H1 (cell line): ENCODE measurements at regions not wholly inside any gene's neighbourhood (a gene's known extent, or its start where the extent isn't known, plus 50 kb on each side); places are given as distances from the start of the nearest gene placed in this dataset.

ENCODE experiments used
- CTCF ChIA-PET: fragments of 300-600 bp; sonication (Branson Sonifier 250); formaldehyde crosslinking; loops from one replicate; lab custom pipeline; 2021; ENCODE audit not compliant: partially characterized antibody; lab: Charles Lee
- POLR2A ChIA-PET: fragments of 300-600 bp; sonication (Branson Sonifier 250); formaldehyde crosslinking; loops from one replicate; lab custom pipeline; 2021; ENCODE audit warnings: inconsistent platforms; ENCODE audit not compliant: partially characterized antibody; lab: Charles Lee
- DNase-seq, 2 experiments: peaks; one replicate each; pipeline versions ENCODE4 v3.0.0 to v3.0.0-alpha.2; 2010 to 2022; ENCODE audit warnings: low spot score in 2 of 2, low read depth in 1 of 2, mixed read lengths in 1 of 2
- FAIRE-seq: peaks from 2 replicates; lab custom pipeline; 2011; peaks lifted over from hg19 to GRCh38; lab: Jason Lieb, UNC
- H2AFZ ChIP-seq: 2 replicates; pipeline ENCODE4 v1.8.1; 2012; ENCODE audit warnings: low read length, inconsistent platforms
- H2AK5ac ChIP-seq: 2 replicates; pipeline ENCODE4 v1.6.1; 2013; ENCODE audit warnings: low read depth, low read length
- H2BK120ac ChIP-seq: replicated peaks from 2 replicates; pipeline ENCODE3; 2013; ENCODE audit warnings: low read depth, low read length, inconsistent platforms
- H2BK12ac ChIP-seq: 2 replicates; pipeline ENCODE4 v1.6.1; 2013; ENCODE audit warnings: low read depth, low read length
- H2BK15ac ChIP-seq: 2 replicates; pipeline ENCODE4 v1.6.1; 2013; ENCODE audit warnings: low read length
- H2BK20ac ChIP-seq: 2 replicates; pipeline ENCODE4 v1.6.1; 2013; ENCODE audit warnings: low read length
- H2BK5ac ChIP-seq: 2 replicates; pipeline ENCODE4 v1.6.1; 2013; ENCODE audit warnings: low read depth, low read length
- H3K14ac ChIP-seq: 2 replicates; pipeline ENCODE4 v1.6.1; 2013; ENCODE audit warnings: inconsistent platforms; ENCODE audit not compliant: insufficient read length
- H3K18ac ChIP-seq: 2 replicates; pipeline ENCODE4 v1.6.1; 2013; ENCODE audit warnings: low read length; ENCODE audit errors: extremely low read depth
- H3K23ac ChIP-seq: 2 replicates; pipeline ENCODE4 v1.6.1; 2013; ENCODE audit warnings: inconsistent platforms; ENCODE audit not compliant: insufficient read length
- H3K23me2 ChIP-seq: 2 replicates; pipeline ENCODE4 v1.6.1; 2013; ENCODE audit warnings: low read depth, low read length
- H3K27ac ChIP-seq: 2 replicates; pipeline ENCODE4 v1.6.1; 2011; ENCODE audit warnings: low read depth, low read length, inconsistent platforms
- H3K27me3 ChIP-seq, 4 experiments: replicated peaks in 1 of 4; 1 replicate in 1 of 4; 2 replicates in 3 of 4; pipeline versions ENCODE4 v1.6.1 to v1.8.1; 2011 to 2013; ENCODE audit warnings: low read length in 3 of 4, mild to moderate bottlenecking in 3 of 4, inconsistent platforms in 2 of 4, mixed read lengths in 2 of 4, moderate library complexity in 1 of 4; ENCODE audit not compliant: control insufficient read depth in 3 of 4, insufficient read depth in 3 of 4; ENCODE audit errors: extremely low read depth in 1 of 4
- H3K36me3 ChIP-seq, 4 experiments: 2 replicates each; pipeline versions ENCODE4 v1.6.1 to v1.8.1; 2011 to 2013; ENCODE audit warnings: mild to moderate bottlenecking in 4 of 4, low read length in 3 of 4, moderate library complexity in 2 of 4, control low read depth in 1 of 4, inconsistent platforms in 1 of 4; ENCODE audit not compliant: insufficient read depth in 4 of 4, control insufficient read depth in 2 of 4
- H3K4ac ChIP-seq: replicated peaks from 2 replicates; pipeline ENCODE3; 2013; ENCODE audit warnings: low read length, low read depth, mixed read lengths, inconsistent platforms; ENCODE audit not compliant: insufficient read length
- H3K4me1 ChIP-seq, 4 experiments: replicated peaks in 1 of 4; 1 replicate in 1 of 4; 2 replicates in 3 of 4; pipeline versions ENCODE4 v1.6.1 to v1.8.1; 2011 to 2013; ENCODE audit warnings: low read length in 3 of 4, inconsistent platforms in 2 of 4, mixed read lengths in 1 of 4; ENCODE audit not compliant: insufficient read depth in 4 of 4, control insufficient read depth in 3 of 4
- H3K4me2 ChIP-seq, 2 experiments: 2 replicates each; pipeline versions ENCODE4 v1.6.1 to v1.8.1; 2011 to 2013; ENCODE audit warnings: low read depth in 2 of 2, low read length in 2 of 2, control low read depth in 1 of 2, inconsistent platforms in 1 of 2, mild to moderate bottlenecking in 1 of 2; ENCODE audit not compliant: insufficient read depth in 1 of 2
- H3K4me3 ChIP-seq, 4 experiments: fragments of 200-600, 300-600 bp in 1 of 4; sonication (generic), shearing (Covaris generic), sonication (Bioruptor Twin) in 1 of 4; 2 replicates each; pipeline versions ENCODE4 v1.5.1 to v1.8.1; 2011 to 2016; ENCODE audit warnings: low read length in 4 of 4, low read depth in 3 of 4, control low read depth in 2 of 4, inconsistent platforms in 2 of 4, mild to moderate bottlenecking in 2 of 4, mixed read lengths in 1 of 4, moderate library complexity in 1 of 4; ENCODE audit not compliant: insufficient read depth in 2 of 4; ENCODE audit errors: extremely low read depth in 1 of 4
- H3K56ac ChIP-seq: replicated peaks from 2 replicates; pipeline ENCODE3; 2013; ENCODE audit warnings: low read depth, mild to moderate bottlenecking, mixed read lengths, low read length, inconsistent platforms; ENCODE audit not compliant: insufficient read length
- H3K79me1 ChIP-seq: 2 replicates; pipeline ENCODE4 v1.6.1; 2013; ENCODE audit warnings: low read depth, low read length, control low read depth
- H3K79me2 ChIP-seq, 2 experiments: 2 replicates each; pipeline versions ENCODE4 v1.6.1 to v1.8.1; 2012 to 2013; ENCODE audit warnings: low read length in 2 of 2, mild to moderate bottlenecking in 2 of 2, inconsistent platforms in 1 of 2; ENCODE audit not compliant: insufficient read depth in 2 of 2, control insufficient read depth in 1 of 2
- H3K9ac ChIP-seq, 4 experiments: replicated peaks in 1 of 4; 1 replicate in 1 of 4; 2 replicates in 3 of 4; pipeline versions ENCODE4 v1.6.1 to v1.8.1; 2011 to 2013; ENCODE audit warnings: low read depth in 3 of 4, low read length in 3 of 4, control low read depth in 2 of 4, mild to moderate bottlenecking in 2 of 4, moderate library complexity in 2 of 4, inconsistent platforms in 1 of 4; ENCODE audit errors: extremely low read depth in 1 of 4
- H3K9me3 ChIP-seq, 2 experiments: 2 replicates each; pipeline versions ENCODE4 v1.6.1 to v1.8.1; 2012 to 2013; ENCODE audit warnings: mild to moderate bottlenecking in 2 of 2, moderate library complexity in 2 of 2, control low read depth in 1 of 2, inconsistent platforms in 1 of 2, low read depth in 1 of 2, low read length in 1 of 2, mixed read lengths in 1 of 2; ENCODE audit not compliant: insufficient read depth in 2 of 2
- H4K20me1 ChIP-seq, 2 experiments: replicated peaks in 1 of 2; 2 replicates each; pipeline versions ENCODE3 to v1.8.1; 2011 to 2013; ENCODE audit warnings: inconsistent platforms in 2 of 2, low read length in 2 of 2, mild to moderate bottlenecking in 1 of 2; ENCODE audit not compliant: insufficient read depth in 2 of 2, control insufficient read depth in 1 of 2
- H4K5ac ChIP-seq: 2 replicates; pipeline ENCODE4 v1.6.1; 2013; ENCODE audit warnings: low read length, low read depth, mixed read lengths, inconsistent platforms; ENCODE audit not compliant: insufficient read length
- H4K8ac ChIP-seq: 2 replicates; pipeline ENCODE4 v1.8.0; 2013; ENCODE audit warnings: mild to moderate bottlenecking, moderate library complexity, low read length, inconsistent platforms; ENCODE audit not compliant: insufficient read depth; ENCODE audit errors: extremely low read depth
- H4K91ac ChIP-seq: replicated peaks from 2 replicates; pipeline ENCODE3; 2013; ENCODE audit warnings: low read length, mixed read lengths, inconsistent platforms; ENCODE audit not compliant: insufficient read length
- CHD2 ChIP-seq: IDR thresholded peaks from 2 replicates; pipeline ENCODE4 v1.6.1; 2012; ENCODE audit warnings: low read length, improper control_type of control experiment
- SP1 ChIP-seq: IDR thresholded peaks from 2 replicates; pipeline ENCODE4 v1.6.1; 2011; ENCODE audit warnings: low read depth, low read length
- TBP ChIP-seq: IDR thresholded peaks from 2 replicates; pipeline ENCODE4 v1.6.1; 2011; ENCODE audit warnings: low read depth, low read length, improper control_type of control experiment
- WGBS, 2 experiments: shearing (Covaris generic) in 1 of 2; methylation state at CpG; one replicate each; pipeline versions ENCODE4 v1.1.6 to v1.1.7; 2013 to 2015; ENCODE audit warnings: low lambda C conversion rate in 2 of 2, mixed read lengths in 2 of 2, inconsistent platforms in 1 of 2, low coverage in 1 of 2, missing lambda C conversion rate in 1 of 2; ENCODE audit not compliant: insufficient replicate concordance in 2 of 2, insufficient coverage in 1 of 2, insufficient read length in 1 of 2; ENCODE audit errors: extremely low coverage in 1 of 2, missing lambda C conversion rate in 1 of 2; 5-methylcytosine and 5-hydroxymethylcytosine counted together

GRCh38 chr3:32630266-32630665 lies 54.7 kb upstream of the CNOT10 start:
- no peaks in the 10 kb centered on the region for H3K27me3 ChIP-seq
- no peaks in the 10 kb centered on the region for H3K4me1 ChIP-seq
- H4K91ac ChIP-seq = no peak overlapping the region
- H3K4me3 ChIP-seq = no peak overlapping the region
- no peak overlapping the region for H2BK20ac ChIP-seq
- TF ChIP-seq TBP (no peak), SP1 (no peak), CHD2 (no peak)
- no peak overlapping the region for H2AK5ac ChIP-seq
- no peak overlapping the region for H3K4me2 ChIP-seq
- no peaks in the 10 kb centered on the region for H3K23me2 ChIP-seq
- DNase-seq (no peak), FAIRE-seq (no peak)
- no peak overlapping the region for H2BK15ac ChIP-seq
- no peaks in the 10 kb centered on the region for H3K79me1 ChIP-seq
- WGBS, 2 experiments = 78% methylated on average over 1 of the region's 1 CpG; no CpG with 5 or more reads in 1 of the 2 experiments
- H3K36me3 ChIP-seq = no peaks in the 10 kb centered on the region
- peaks cover 0 to 7% of the 10 kb centered on the region in 2 experiments; a peak in 1 of 4 replicates for H3K9me3 ChIP-seq
- no peak overlapping the region for H4K8ac ChIP-seq
- H3K23ac ChIP-seq = no peak overlapping the region
- no peak overlapping the region for H3K18ac ChIP-seq
- H4K20me1 ChIP-seq = no peaks in the 10 kb centered on the region
- H3K4ac ChIP-seq = no peak overlapping the region
- no peak overlapping the region for H3K9ac ChIP-seq
- H3K79me2 ChIP-seq = no peaks in the 10 kb centered on the region
- H3K27ac ChIP-seq = no peak overlapping the region
- H3K56ac ChIP-seq = no peak overlapping the region
- no peak overlapping the region for H2BK5ac ChIP-seq
- ChIA-PET CTCF (no interaction called here), POLR2A (no interaction called here)
- H3K14ac ChIP-seq = no peak overlapping the region
- no peak overlapping the region for H2AFZ ChIP-seq
- no peak overlapping the region for H2BK12ac ChIP-seq
- no peak overlapping the region for H4K5ac ChIP-seq
- no peak overlapping the region for H2BK120ac ChIP-seq
